WTC11 (cell line): ENCODE measurements at regions not wholly inside any gene's neighbourhood (a gene's known extent, or its start where the extent isn't known, plus 50 kb on each side); places are given as distances from the start of the nearest gene placed in this dataset.

ENCODE experiments used
- ZNF263 ChIP-seq: sonication (generic); formaldehyde crosslinking; IDR thresholded peaks from 2 replicates; pipeline ENCODE4 v1.8.1; 2022; ENCODE audit warnings: low read depth, mild to moderate bottlenecking, moderate library complexity, missing genetic modification reagents
- TF ChIP-seq, protein P1 (sequence below): fragments of 200-600 bp; IDR thresholded peaks from 2 replicates; pipeline ENCODE4 v1.8.0; 2022; ENCODE audit warnings: antibody characterized with exemption
- TF ChIP-seq, protein P2 (sequence below): sonication (generic); formaldehyde crosslinking; IDR thresholded peaks from 2 replicates; pipeline ENCODE4 v1.8.0; 2022; ENCODE audit warnings: missing genetic modification reagents

DNA sequence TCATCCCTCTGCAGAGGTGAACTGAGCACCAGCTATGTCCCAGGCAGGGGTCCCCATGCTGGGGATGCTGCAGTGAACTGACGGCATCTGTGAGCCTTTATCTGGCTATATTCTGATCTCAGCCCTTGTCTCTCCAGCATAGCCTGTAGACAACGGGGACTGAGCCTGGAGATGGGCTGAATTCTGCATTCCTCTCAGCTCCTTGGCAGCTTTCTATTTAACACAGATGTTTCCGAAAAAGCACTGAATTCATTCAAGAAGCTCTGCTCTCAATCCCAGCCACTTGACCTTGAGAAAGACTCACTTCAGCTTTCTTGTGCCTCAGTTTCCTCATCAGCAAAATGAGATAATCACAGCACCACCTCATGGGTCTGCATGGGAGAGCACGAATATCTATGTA lies 204.4 kb upstream of the PMEPA1 start:
- TF ChIP-seq, protein P1, sequence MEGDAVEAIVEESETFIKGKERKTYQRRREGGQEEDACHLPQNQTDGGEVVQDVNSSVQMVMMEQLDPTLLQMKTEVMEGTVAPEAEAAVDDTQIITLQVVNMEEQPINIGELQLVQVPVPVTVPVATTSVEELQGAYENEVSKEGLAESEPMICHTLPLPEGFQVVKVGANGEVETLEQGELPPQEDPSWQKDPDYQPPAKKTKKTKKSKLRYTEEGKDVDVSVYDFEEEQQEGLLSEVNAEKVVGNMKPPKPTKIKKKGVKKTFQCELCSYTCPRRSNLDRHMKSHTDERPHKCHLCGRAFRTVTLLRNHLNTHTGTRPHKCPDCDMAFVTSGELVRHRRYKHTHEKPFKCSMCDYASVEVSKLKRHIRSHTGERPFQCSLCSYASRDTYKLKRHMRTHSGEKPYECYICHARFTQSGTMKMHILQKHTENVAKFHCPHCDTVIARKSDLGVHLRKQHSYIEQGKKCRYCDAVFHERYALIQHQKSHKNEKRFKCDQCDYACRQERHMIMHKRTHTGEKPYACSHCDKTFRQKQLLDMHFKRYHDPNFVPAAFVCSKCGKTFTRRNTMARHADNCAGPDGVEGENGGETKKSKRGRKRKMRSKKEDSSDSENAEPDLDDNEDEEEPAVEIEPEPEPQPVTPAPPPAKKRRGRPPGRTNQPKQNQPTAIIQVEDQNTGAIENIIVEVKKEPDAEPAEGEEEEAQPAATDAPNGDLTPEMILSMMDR: no peak
- TF ChIP-seq, protein P2, sequence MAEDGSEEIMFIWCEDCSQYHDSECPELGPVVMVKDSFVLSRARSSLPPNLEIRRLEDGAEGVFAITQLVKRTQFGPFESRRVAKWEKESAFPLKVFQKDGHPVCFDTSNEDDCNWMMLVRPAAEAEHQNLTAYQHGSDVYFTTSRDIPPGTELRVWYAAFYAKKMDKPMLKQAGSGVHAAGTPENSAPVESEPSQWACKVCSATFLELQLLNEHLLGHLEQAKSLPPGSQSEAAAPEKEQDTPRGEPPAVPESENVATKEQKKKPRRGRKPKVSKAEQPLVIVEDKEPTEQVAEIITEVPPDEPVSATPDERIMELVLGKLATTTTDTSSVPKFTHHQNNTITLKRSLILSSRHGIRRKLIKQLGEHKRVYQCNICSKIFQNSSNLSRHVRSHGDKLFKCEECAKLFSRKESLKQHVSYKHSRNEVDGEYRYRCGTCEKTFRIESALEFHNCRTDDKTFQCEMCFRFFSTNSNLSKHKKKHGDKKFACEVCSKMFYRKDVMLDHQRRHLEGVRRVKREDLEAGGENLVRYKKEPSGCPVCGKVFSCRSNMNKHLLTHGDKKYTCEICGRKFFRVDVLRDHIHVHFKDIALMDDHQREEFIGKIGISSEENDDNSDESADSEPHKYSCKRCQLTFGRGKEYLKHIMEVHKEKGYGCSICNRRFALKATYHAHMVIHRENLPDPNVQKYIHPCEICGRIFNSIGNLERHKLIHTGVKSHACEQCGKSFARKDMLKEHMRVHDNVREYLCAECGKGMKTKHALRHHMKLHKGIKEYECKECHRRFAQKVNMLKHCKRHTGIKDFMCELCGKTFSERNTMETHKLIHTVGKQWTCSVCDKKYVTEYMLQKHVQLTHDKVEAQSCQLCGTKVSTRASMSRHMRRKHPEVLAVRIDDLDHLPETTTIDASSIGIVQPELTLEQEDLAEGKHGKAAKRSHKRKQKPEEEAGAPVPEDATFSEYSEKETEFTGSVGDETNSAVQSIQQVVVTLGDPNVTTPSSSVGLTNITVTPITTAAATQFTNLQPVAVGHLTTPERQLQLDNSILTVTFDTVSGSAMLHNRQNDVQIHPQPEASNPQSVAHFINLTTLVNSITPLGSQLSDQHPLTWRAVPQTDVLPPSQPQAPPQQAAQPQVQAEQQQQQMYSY (CRISPR knock-in tag): no peak
- no peak for TF ChIP-seq ZNF263 (CRISPR knock-in tag)
